ENCODE measurements at regions not wholly inside any gene's neighbourhood (a gene's known extent, or its start where the extent isn't known, plus 50 kb on each side); places are given as distances from the start of the nearest gene placed in this dataset.

GRCh38 chr6:41446907-41447545, 99.2 kb upstream of the FOXP4 start:
- H3K4me1 Mint-ChIP-seq = peaks cover 7% of the 10 kb centered on the region
- H3K27me3 Mint-ChIP-seq = peaks cover 25% of the 10 kb centered on the region
- no peaks in the 10 kb centered on the region for H3K36me3 Mint-ChIP-seq (ENCODE audit: low read depth)
- no peak overlapping the region for H3K4me3 Mint-ChIP-seq
- POLR2A ChIA-PET = no interaction called here
- CTCF ChIA-PET = no interaction called here
- H3K27ac Mint-ChIP-seq = no peak overlapping the region
- DNase-seq = no peak
- H3K9me3 Mint-ChIP-seq = no peaks in the 10 kb centered on the region

GRCh38 chr6:41448256-41448655, 97.9 kb upstream of the FOXP4 start:
- Mint-ChIP-seq H3K9me3 (no peaks in the 10 kb centered on the region), H3K27me3 (peaks cover 18% of the 10 kb centered on the region), H3K27ac (no peak overlapping the region), H3K4me3 (no peak overlapping the region), H3K36me3 (ENCODE audit: low read depth) (no peaks in the 10 kb centered on the region), H3K4me1 (no peaks in the 10 kb centered on the region)
- POLR2A ChIA-PET = no interaction called here
- CTCF ChIA-PET = no interaction called here
- DNase-seq = no peak

- ChIA-PET POLR2A (no interaction called here), CTCF (interaction anchor here (0.6 to 0.8 kb wide), 3 partner anchors 10 to 141 kb away, joined by 3 read pairs; no protein-coding TSS in a partner anchor)
- peaks cover 6% of the 10 kb centered on the region for H3K27me3 Mint-ChIP-seq
- H3K9me3 Mint-ChIP-seq = no peaks in the 10 kb centered on the region
- no peak for DNase-seq
- no peaks in the 10 kb centered on the region for H3K4me1 Mint-ChIP-seq
- no peak overlapping the region for H3K4me3 Mint-ChIP-seq
- no peak overlapping the region for H3K27ac Mint-ChIP-seq
- H3K36me3 Mint-ChIP-seq (ENCODE audit: low read depth) = no peaks in the 10 kb centered on the region
Measured at GRCh38 chr6:41449399-41450245, 96.6 kb upstream of the FOXP4 start.

- DNase-seq = no peak
- H3K9me3 Mint-ChIP-seq = no peaks in the 10 kb centered on the region
- no peak overlapping the region for H3K27ac Mint-ChIP-seq
- ChIA-PET POLR2A (no interaction called here), CTCF (interaction anchor here (0.7 kb wide), 1 partner anchor 140 kb away, joined by 3 read pairs; no protein-coding TSS in a partner anchor)
- H3K27me3 Mint-ChIP-seq = peaks cover 4% of the 10 kb centered on the region
- no peaks in the 10 kb centered on the region for H3K36me3 Mint-ChIP-seq (ENCODE audit: low read depth)
- no peak overlapping the region for H3K4me3 Mint-ChIP-seq
- H3K4me1 Mint-ChIP-seq = no peaks in the 10 kb centered on the region
Measured at GRCh38 chr6:41450581-41450980, 95.6 kb upstream of the FOXP4 start.

GRCh38 chr6:41451039-41451438, 95.1 kb upstream of the FOXP4 start:
- H3K36me3 Mint-ChIP-seq (ENCODE audit: low read depth) = no peaks in the 10 kb centered on the region
- H3K9me3 Mint-ChIP-seq = no peaks in the 10 kb centered on the region
- CTCF ChIA-PET = no interaction called here
- H3K27me3 Mint-ChIP-seq = peaks cover 5% of the 10 kb centered on the region
- H3K4me1 Mint-ChIP-seq = no peaks in the 10 kb centered on the region
- no peak for DNase-seq
- POLR2A ChIA-PET = no interaction called here
- H3K27ac Mint-ChIP-seq = no peak overlapping the region
- H3K4me3 Mint-ChIP-seq = no peak overlapping the region

- CTCF ChIA-PET = interaction anchor here (1.6 kb wide), 1 partner anchor 12 kb away, joined by 5 read pairs; no protein-coding TSS in a partner anchor
- H3K36me3 Mint-ChIP-seq (ENCODE audit: low read depth) = no peaks in the 10 kb centered on the region
- H3K9me3 Mint-ChIP-seq = no peaks in the 10 kb centered on the region
- peaks cover 11% of the 10 kb centered on the region for H3K27me3 Mint-ChIP-seq
- H3K4me1 Mint-ChIP-seq = no peaks in the 10 kb centered on the region
- no peak for DNase-seq
- H3K27ac Mint-ChIP-seq = no peak overlapping the region
- H3K4me3 Mint-ChIP-seq = no peak overlapping the region
- POLR2A ChIA-PET = no interaction called here
Measured at GRCh38 chr6:41451515-41452163, 94.5 kb upstream of the FOXP4 start.

- POLR2A ChIA-PET = no interaction called here
- H3K27ac Mint-ChIP-seq = no peak overlapping the region
- H3K4me3 Mint-ChIP-seq = no peak overlapping the region
- CTCF ChIA-PET = interaction anchor here (0.6 to 1.8 kb wide), 5 partner anchors 11 to 416 kb away, joined by 3 to 5 read pairs (median 3); no protein-coding TSS in a partner anchor
- no peaks in the 10 kb centered on the region for H3K4me1 Mint-ChIP-seq
- no peak for DNase-seq
- H3K27me3 Mint-ChIP-seq = peaks cover 12% of the 10 kb centered on the region
- no peaks in the 10 kb centered on the region for H3K36me3 Mint-ChIP-seq (ENCODE audit: low read depth)
- H3K9me3 Mint-ChIP-seq = no peaks in the 10 kb centered on the region
Measured at GRCh38 chr6:41452763-41453162, 93.4 kb upstream of the FOXP4 start.

- H3K27me3 Mint-ChIP-seq = peaks cover 12% of the 10 kb centered on the region
- no peaks in the 10 kb centered on the region for H3K36me3 Mint-ChIP-seq (ENCODE audit: low read depth)
- H3K4me1 Mint-ChIP-seq = no peaks in the 10 kb centered on the region
- ChIA-PET CTCF (interaction anchor here (0.6 to 1.8 kb wide), 4 partner anchors 11 to 416 kb away, joined by 3 to 5 read pairs (median 4); no protein-coding TSS in a partner anchor), POLR2A (no interaction called here)
- no peak overlapping the region for H3K27ac Mint-ChIP-seq
- no peak overlapping the region for H3K4me3 Mint-ChIP-seq
- no peak for DNase-seq
- H3K9me3 Mint-ChIP-seq = no peaks in the 10 kb centered on the region
Measured at GRCh38 chr6:41453244-41453643, 92.9 kb upstream of the FOXP4 start.

GRCh38 chr6:41454189-41454789, 91.9 kb upstream of the FOXP4 start:
- no peaks in the 10 kb centered on the region for H3K9me3 Mint-ChIP-seq
- ChIA-PET CTCF (interaction anchor here (1.0 kb wide), 1 partner anchor 41 kb away, joined by 3 read pairs; no protein-coding TSS in a partner anchor), POLR2A (no interaction called here)
- no peak overlapping the region for H3K4me3 Mint-ChIP-seq
- no peaks in the 10 kb centered on the region for H3K4me1 Mint-ChIP-seq
- no peak overlapping the region for H3K27ac Mint-ChIP-seq
- DNase-seq = no peak
- H3K36me3 Mint-ChIP-seq (ENCODE audit: low read depth) = no peaks in the 10 kb centered on the region
- H3K27me3 Mint-ChIP-seq = peaks cover 21% of the 10 kb centered on the region

- DNase-seq = no peak
- Mint-ChIP-seq H3K4me1 (no peaks in the 10 kb centered on the region), H3K36me3 (ENCODE audit: low read depth) (no peaks in the 10 kb centered on the region), H3K9me3 (no peaks in the 10 kb centered on the region), H3K27me3 (peaks cover 24% of the 10 kb centered on the region), H3K27ac (no peak overlapping the region), H3K4me3 (no peak overlapping the region)
- CTCF ChIA-PET = interaction anchor here (1.0 kb wide), 1 partner anchor 39 kb away, joined by 3 read pairs; no protein-coding TSS in a partner anchor
- POLR2A ChIA-PET = no interaction called here
Measured at GRCh38 chr6:41455410-41455809, 90.8 kb upstream of the FOXP4 start.

- Mint-ChIP-seq H3K36me3 (ENCODE audit: low read depth) (no peaks in the 10 kb centered on the region), H3K4me3 (no peak overlapping the region), H3K9me3 (no peaks in the 10 kb centered on the region), H3K4me1 (no peaks in the 10 kb centered on the region), H3K27me3 (peaks cover 24% of the 10 kb centered on the region), H3K27ac (no peak overlapping the region)
- no peak for DNase-seq
- POLR2A ChIA-PET = no interaction called here
- CTCF ChIA-PET = no interaction called here
Measured at GRCh38 chr6:41455818-41456217, 90.4 kb upstream of the FOXP4 start.

- CTCF ChIA-PET = no interaction called here
- H3K27ac Mint-ChIP-seq = no peak overlapping the region
- H3K27me3 Mint-ChIP-seq = peaks cover 34% of the 10 kb centered on the region
- H3K4me3 Mint-ChIP-seq = no peak overlapping the region
- H3K4me1 Mint-ChIP-seq = no peaks in the 10 kb centered on the region
- H3K9me3 Mint-ChIP-seq = no peaks in the 10 kb centered on the region
- POLR2A ChIA-PET = no interaction called here
- H3K36me3 Mint-ChIP-seq (ENCODE audit: low read depth) = no peaks in the 10 kb centered on the region
- DNase-seq = no peak
Measured at GRCh38 chr6:41457303-41457670, 88.9 kb upstream of the FOXP4 start.

GRCh38 chr6:41459738-41460137, 86.4 kb upstream of the FOXP4 start:
- ChIA-PET CTCF (interaction anchor here (1.4 kb wide), 1 partner anchor 15 kb away, joined by 5 read pairs; no protein-coding TSS in a partner anchor), POLR2A (no interaction called here)
- H3K36me3 Mint-ChIP-seq (ENCODE audit: low read depth) = no peaks in the 10 kb centered on the region
- no peaks in the 10 kb centered on the region for H3K9me3 Mint-ChIP-seq
- no peak for DNase-seq
- H3K4me3 Mint-ChIP-seq = no peak overlapping the region
- no peak overlapping the region for H3K27ac Mint-ChIP-seq
- no peaks in the 10 kb centered on the region for H3K4me1 Mint-ChIP-seq
- peaks cover 44% of the 10 kb centered on the region for H3K27me3 Mint-ChIP-seq
